B cell (primary cell): ENCODE measurements at regions not wholly inside any gene's neighbourhood (a gene's known extent, or its start where the extent isn't known, plus 50 kb on each side); places are given as distances from the start of the nearest gene placed in this dataset.

Experiments
- ATAC-seq: fragments of 200-7000 bp; cut with Tn5 transposase; one replicate; pipeline ENCODE4 v1.10.0; 2021; ENCODE audit warnings: low read depth, mild to moderate bottlenecking, moderate number of reproducible peaks, moderate library complexity
- CTCF ChIA-PET: fragments of 350-600 bp; sonication (Branson Sonifier 250); formaldehyde crosslinking; loops from one replicate; lab custom pipeline; 2021; ENCODE audit warnings: antibody characterized with exemption, inconsistent platforms; lab: Charles Lee
- POLR2A ChIA-PET: fragments of 350-600 bp; sonication (Branson Sonifier 250); formaldehyde crosslinking; loops from one replicate; lab custom pipeline; 2021; ENCODE audit warnings: antibody characterized with exemption; lab: Charles Lee
- DNase-seq: peaks from one replicate; pipeline ENCODE4 v3.0.0; 2013
- H2AFZ ChIP-seq: 2 replicates; pipeline ENCODE4 v1.6.1; 2012; ENCODE audit warnings: mild to moderate bottlenecking, low read depth, low read length; ENCODE audit not compliant: insufficient read depth, poor library complexity, severe bottlenecking
- H3K27ac ChIP-seq, 2 donors: 1 replicate in 1 of 2; 2 replicates in 1 of 2; pipeline ENCODE4 v1.5.1; 2012 to 2013; ENCODE audit warnings: low read length in 2 of 2, mild to moderate bottlenecking in 2 of 2, moderate library complexity in 1 of 2
- H3K27me3 ChIP-seq, 4 experiments: fragments of 200-600 bp in 1 of 4; sonication (generic) in 1 of 4; replicated peaks in 1 of 4; 1 replicate in 2 of 4; 2 replicates in 2 of 4; pipeline versions ENCODE4 v1.6.1 to v1.7.0; 2013 to 2016; ENCODE audit warnings: low read length in 3 of 4, mild to moderate bottlenecking in 2 of 4, mixed read lengths in 1 of 4, moderate library complexity in 1 of 4; ENCODE audit not compliant: insufficient read depth in 4 of 4, control insufficient read depth in 3 of 4; ENCODE audit errors: control extremely low read depth in 1 of 4
- H3K36me3 ChIP-seq, 2 experiments: replicated peaks in 1 of 2; 1 replicate in 1 of 2; 2 replicates in 1 of 2; pipeline versions ENCODE4 v1.6.1 to v1.7.1; 2013; ENCODE audit warnings: low read length in 1 of 2; ENCODE audit not compliant: insufficient read depth in 2 of 2, control insufficient read depth in 1 of 2; ENCODE audit errors: control extremely low read depth in 1 of 2, extremely low read depth in 1 of 2
- H3K4me1 ChIP-seq, 2 donors: fragments of 200-600 bp in 1 of 2; sonication (generic) in 1 of 2; 1 replicate in 1 of 2; 2 replicates in 1 of 2; pipeline versions ENCODE4 v1.5.1 to v1.6.1; 2013 to 2017; ENCODE audit warnings: low read length in 2 of 2; ENCODE audit not compliant: control insufficient read depth in 2 of 2, insufficient read depth in 2 of 2
- H3K4me2 ChIP-seq: replicated peaks from 2 replicates; pipeline ENCODE3; 2012; ENCODE audit warnings: mild to moderate bottlenecking, low read depth, low read length; ENCODE audit not compliant: poor library complexity, severe bottlenecking
- H3K4me3 ChIP-seq, 5 experiments: fragments of 200-600 bp in 1 of 5; sonication (generic) in 1 of 5; 1 replicate in 3 of 5; 2 replicates in 2 of 5; pipeline versions ENCODE4 v1.5.1 to v1.7.0; 2011 to 2016; ENCODE audit warnings: low read length in 4 of 5, mild to moderate bottlenecking in 4 of 5, low read depth in 2 of 5, control low read depth in 1 of 5, moderate library complexity in 1 of 5; ENCODE audit not compliant: insufficient read depth in 1 of 5; ENCODE audit errors: control extremely low read depth in 1 of 5, extremely low read depth in 1 of 5
- H3K79me2 ChIP-seq: fragments of 200-600 bp; sonication (generic); one replicate; pipeline ENCODE4 v1.6.0; 2016; ENCODE audit warnings: low read length; ENCODE audit not compliant: control insufficient read depth, insufficient read depth
- H3K9ac ChIP-seq: fragments of 200-600 bp; sonication (generic); 2 replicates; pipeline ENCODE4 v1.6.1; 2017; ENCODE audit warnings: mild to moderate bottlenecking, low read length, moderate library complexity
- H3K9me3 ChIP-seq, 3 donors: one replicate each; pipeline versions ENCODE4 v1.6.1 to v1.7.1; 2013; ENCODE audit warnings: low read length in 2 of 3; ENCODE audit not compliant: control insufficient read depth in 2 of 3, insufficient read depth in 1 of 3; ENCODE audit errors: control extremely low read depth in 1 of 3
- H4K20me1 ChIP-seq: 2 replicates; pipeline ENCODE4 v1.6.0; 2012; ENCODE audit warnings: mild to moderate bottlenecking, low read length; ENCODE audit not compliant: insufficient read depth, control insufficient read depth, poor library complexity, severe bottlenecking
- H3K27ac Mint-ChIP-seq: one replicate; pipeline ENCODE4 v1.8.0; 2021; ENCODE audit warnings: mixed read lengths
- H3K27me3 Mint-ChIP-seq: one replicate; pipeline ENCODE4 v1.8.0; 2021; ENCODE audit warnings: mixed read lengths
- H3K4me1 Mint-ChIP-seq: one replicate; pipeline ENCODE4 v1.8.0; 2021; ENCODE audit warnings: mixed read lengths
- H3K4me3 Mint-ChIP-seq: one replicate; pipeline ENCODE4 v1.8.0; 2021; ENCODE audit warnings: mixed read lengths
- H3K9me3 Mint-ChIP-seq: one replicate; pipeline ENCODE4 v1.8.0; 2022; ENCODE audit warnings: mixed read lengths; ENCODE audit not compliant: insufficient read depth
- EZH2 ChIP-seq: IDR thresholded peaks from 2 replicates; pipeline ENCODE4 v1.6.1; 2012; ENCODE audit warnings: borderline replicate concordance, low read depth, mild to moderate bottlenecking, moderate library complexity, low read length; ENCODE audit not compliant: insufficient read depth, poor library complexity, severe bottlenecking
- WGBS: methylation state at CpG from one replicate; pipeline ENCODE4 v1.1.5; 2013; ENCODE audit warnings: missing lambda C conversion rate; ENCODE audit not compliant: insufficient coverage; 5-methylcytosine and 5-hydroxymethylcytosine counted together
- intact Hi-C: fragments of 100-400 bp; cut with micrococcal nuclease; formaldehyde crosslinking; loops from one replicate; pipeline ENCODE4 v1.10.0; 2022
- TF ChIP-seq, protein P1 (sequence below): fragments of 200-600 bp; IDR thresholded peaks from one replicate; pipeline ENCODE4 v1.8.0; 2022; ENCODE audit warnings: antibody characterized with exemption, mild to moderate bottlenecking

DNA sequence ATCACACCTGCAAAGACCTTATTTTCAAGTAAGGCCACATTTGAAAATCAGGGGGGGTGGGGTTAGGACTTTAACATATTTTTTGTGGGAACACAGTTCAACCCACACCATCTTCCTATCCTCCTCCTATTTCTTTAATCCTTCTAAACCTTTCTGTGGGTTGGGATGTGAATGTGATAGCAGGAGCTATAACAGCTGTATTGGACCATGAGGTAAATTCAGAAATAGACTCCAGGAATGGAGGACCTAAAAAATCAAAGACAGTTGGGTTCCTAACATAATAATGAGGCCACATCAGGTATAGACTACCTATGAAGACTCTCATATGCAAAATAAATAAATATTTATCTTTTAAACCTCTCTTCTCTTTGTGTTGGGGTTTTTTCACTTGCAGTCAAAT, 451.4 kb downstream of the XYLT1 start:
- peak overlapping the region in 1 of 2 donors; percentile 50 for H3K27ac ChIP-seq
- Mint-ChIP-seq H3K27ac (peak overlapping the region; percentile 59), H3K27me3 (no peaks in the 10 kb centered on the region), H3K4me3 (no peak overlapping the region), H3K9me3 (peaks cover 6% of the 10 kb centered on the region), H3K4me1 (peaks cover 45% of the 10 kb centered on the region)
- intact Hi-C loops: loop anchor here (10.0 kb wide), 1 partner anchor 345 kb away; no protein-coding TSS in a partner anchor
- H3K9ac ChIP-seq: no peak overlapping the region
- peaks cover 15 to 30% of the 10 kb centered on the region in 2 donors for H3K4me1 ChIP-seq
- ChIA-PET POLR2A (no interaction called here), CTCF (no interaction called here)
- DNase-seq (no peak), ATAC-seq (no peak)
- H3K4me3 ChIP-seq: no peak overlapping the region
- TF ChIP-seq, protein P1, sequence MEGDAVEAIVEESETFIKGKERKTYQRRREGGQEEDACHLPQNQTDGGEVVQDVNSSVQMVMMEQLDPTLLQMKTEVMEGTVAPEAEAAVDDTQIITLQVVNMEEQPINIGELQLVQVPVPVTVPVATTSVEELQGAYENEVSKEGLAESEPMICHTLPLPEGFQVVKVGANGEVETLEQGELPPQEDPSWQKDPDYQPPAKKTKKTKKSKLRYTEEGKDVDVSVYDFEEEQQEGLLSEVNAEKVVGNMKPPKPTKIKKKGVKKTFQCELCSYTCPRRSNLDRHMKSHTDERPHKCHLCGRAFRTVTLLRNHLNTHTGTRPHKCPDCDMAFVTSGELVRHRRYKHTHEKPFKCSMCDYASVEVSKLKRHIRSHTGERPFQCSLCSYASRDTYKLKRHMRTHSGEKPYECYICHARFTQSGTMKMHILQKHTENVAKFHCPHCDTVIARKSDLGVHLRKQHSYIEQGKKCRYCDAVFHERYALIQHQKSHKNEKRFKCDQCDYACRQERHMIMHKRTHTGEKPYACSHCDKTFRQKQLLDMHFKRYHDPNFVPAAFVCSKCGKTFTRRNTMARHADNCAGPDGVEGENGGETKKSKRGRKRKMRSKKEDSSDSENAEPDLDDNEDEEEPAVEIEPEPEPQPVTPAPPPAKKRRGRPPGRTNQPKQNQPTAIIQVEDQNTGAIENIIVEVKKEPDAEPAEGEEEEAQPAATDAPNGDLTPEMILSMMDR: no peak
- no peak for TF ChIP-seq EZH2
- H3K27me3 ChIP-seq: no peaks in the 10 kb centered on the region
- no peaks in the 10 kb centered on the region for H4K20me1 ChIP-seq
- H3K4me2 ChIP-seq: no peak overlapping the region
- peaks cover 19% of the 10 kb centered on the region for H3K79me2 ChIP-seq
- H2AFZ ChIP-seq: no peak overlapping the region
- H3K36me3 ChIP-seq: peaks cover 0 to 4% of the 10 kb centered on the region in 2 experiments
- no peaks in the 10 kb centered on the region for H3K9me3 ChIP-seq

DNA sequence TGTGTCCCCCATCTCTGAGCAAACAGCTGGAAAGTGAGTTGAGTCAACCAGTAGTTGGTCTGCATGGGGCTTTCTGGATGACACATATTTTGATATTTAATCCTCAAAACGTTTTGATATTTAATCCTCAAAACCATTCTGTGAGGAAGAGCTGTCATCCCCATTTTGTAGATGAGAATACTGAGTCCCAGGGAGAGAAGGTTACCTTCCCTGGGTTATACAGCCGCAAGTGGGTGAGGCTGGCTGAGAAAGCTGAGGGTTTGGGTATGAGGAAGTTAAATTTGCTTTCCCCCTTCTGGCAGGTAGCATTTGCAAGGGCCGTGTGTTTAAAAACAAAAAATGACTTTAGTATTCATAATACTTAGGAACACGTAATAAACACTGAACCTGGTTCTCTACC, 447.2 kb downstream of the XYLT1 start:
- no CpG with 5 or more reads among the region's 4 CpGs for WGBS
- no peak for DNase-seq
- Histone ChIP-seq H3K9ac (no peak overlapping the region), H2AFZ (no peak overlapping the region), H3K79me2 (peaks cover 14% of the 10 kb centered on the region), H4K20me1 (no peaks in the 10 kb centered on the region), H3K9me3 (no peaks in the 10 kb centered on the region), H3K4me2 (peak overlapping the region; percentile 12), H3K27ac (no peak overlapping the region), H3K36me3 (no peaks in the 10 kb centered on the region), H3K4me1 (peaks cover 41 to 48% of the 10 kb centered on the region in 2 donors), H3K4me3 (no peak overlapping the region), H3K27me3 (no peaks in the 10 kb centered on the region)
- Mint-ChIP-seq H3K4me3 (peak overlapping the region; percentile 1), H3K4me1 (peaks cover 66% of the 10 kb centered on the region), H3K27me3 (no peaks in the 10 kb centered on the region), H3K27ac (peak overlapping the region; percentile 56), H3K9me3 (no peaks in the 10 kb centered on the region)
- no peak for TF ChIP-seq EZH2
- TF ChIP-seq, protein P1: no peak
- CTCF ChIA-PET: no interaction called here
- ATAC-seq: no peak
- POLR2A ChIA-PET: no interaction called here
- intact Hi-C loops: no loop called here
